A549 (cell line): ENCODE measurements at regions not wholly inside any gene's neighbourhood (a gene's known extent, or its start where the extent isn't known, plus 50 kb on each side); places are given as distances from the start of the nearest gene placed in this dataset.

Source experiments
- ATAC-seq, 2 experiments: fragments of 200-7000 bp in 1 of 2; fragments of >200 bp in 1 of 2; cut with Nextera tagmentation in 1 of 2; cut with Tn5 transposase in 1 of 2; 3 replicates each; pipeline versions ENCODE4 v1.8.0 to v1.9.1; 2018 to 2020; ENCODE audit warnings: mild to moderate bottlenecking in 1 of 2, moderate library complexity in 1 of 2
- CTCF ChIA-PET: fragments of 300-600 bp; sonication (Branson Sonifier 250); formaldehyde crosslinking; extraction: SDS; loops from one replicate; lab custom pipeline; 2021; ENCODE audit warnings: antibody characterized with exemption, inconsistent platforms; lab: Yijun Ruan, JAX
- POLR2A ChIA-PET: fragments of 350-600 bp; formaldehyde crosslinking; extraction: SDS; loops from one replicate; lab custom pipeline; 2021; ENCODE audit warnings: antibody characterized with exemption, inconsistent platforms; lab: Yijun Ruan, JAX
- DNase-seq, 2 experiments: peaks; one replicate each; pipeline versions ENCODE4 v3.0.0 to v3.0.0-alpha.2; 2011 to 2016; ENCODE audit warnings: low read depth in 1 of 2, low spot score in 1 of 2
- FAIRE-seq: peaks from 2 replicates; lab custom pipeline; 2011; peaks lifted over from hg19 to GRCh38; lab: Jason Lieb, UNC
- H3K27ac ChIP-seq, 2 experiments: fragments of >200 bp; sonication (Bioruptor Twin); formaldehyde crosslinking; 3 replicates each; pipeline ENCODE4 v1.5.1; 2016 to 2017
- H3K4me1 ChIP-seq: fragments of >200 bp; sonication (Bioruptor Twin); formaldehyde crosslinking; 3 replicates; pipeline ENCODE4 v1.6.1; 2016
- H3K4me2 ChIP-seq: fragments of >200 bp; sonication (Bioruptor Twin); formaldehyde crosslinking; 3 replicates; pipeline ENCODE4 v1.6.1; 2016
- H3K4me3 ChIP-seq: fragments of >200 bp; sonication (Bioruptor Twin); formaldehyde crosslinking; 3 replicates; pipeline ENCODE4 v1.5.1; 2016
- H3K9me3 ChIP-seq: fragments of >200 bp; sonication (Bioruptor Twin); formaldehyde crosslinking; 3 replicates; pipeline ENCODE4 v1.6.1; 2016
- BHLHE40 ChIP-seq: IDR thresholded peaks from 2 replicates; pipeline ENCODE4 v1.6.1; 2012; ENCODE audit warnings: low read depth, low read length, inconsistent platforms
- CTCF ChIP-seq: fragments of >200 bp; sonication (Bioruptor Twin); formaldehyde crosslinking; IDR thresholded peaks from 3 replicates; pipeline ENCODE4 v1.5.1; 2016
- EHF ChIP-seq: fragments of 250-450 bp; sonication (Bioruptor Pico); IDR thresholded peaks from 2 replicates; pipeline ENCODE4 v1.5.0; 2020; ENCODE audit warnings: mild to moderate bottlenecking
- EHMT2 ChIP-seq: fragments of 200-600 bp; sonication (generic); IDR thresholded peaks from 2 replicates; pipeline ENCODE4 v1.6.1; 2016; ENCODE audit warnings: antibody characterized with exemption, low read depth, mild to moderate bottlenecking, moderate library complexity
- FOSB ChIP-seq: fragments of 250-450 bp; sonication (Bioruptor Pico); IDR thresholded peaks from 2 replicates; pipeline ENCODE4 v1.5.0; 2020; ENCODE audit warnings: mild to moderate bottlenecking, moderate library complexity
- HMGXB4 ChIP-seq: fragments of 250-450 bp; sonication (Bioruptor Pico); IDR thresholded peaks from 2 replicates; pipeline ENCODE4 v1.5.0; 2021; ENCODE audit warnings: mild to moderate bottlenecking, moderate library complexity, borderline replicate concordance
- HOXB13 ChIP-seq: fragments of 250-450 bp; sonication (Bioruptor Pico); IDR thresholded peaks from 2 replicates; pipeline ENCODE4 v1.5.0; 2020; ENCODE audit warnings: low read depth, mild to moderate bottlenecking, moderate library complexity
- KDM5A ChIP-seq: fragments of 200-600 bp; sonication (generic); IDR thresholded peaks from 2 replicates; pipeline ENCODE4 v1.6.1; 2016; ENCODE audit warnings: antibody characterized with exemption, mild to moderate bottlenecking
- MAX ChIP-seq: IDR thresholded peaks from 2 replicates; pipeline ENCODE4 v1.6.1; 2012
- MAZ ChIP-seq: fragments of 150-350 bp; IDR thresholded peaks from 2 replicates; pipeline ENCODE4 v1.6.1; 2014; ENCODE audit warnings: antibody characterized with exemption, low read depth, low read length, borderline replicate concordance
- NPAS2 ChIP-seq: fragments of 250-450 bp; sonication (Bioruptor Pico); IDR thresholded peaks from 2 replicates; pipeline ENCODE4 v1.8.0; 2022; ENCODE audit warnings: mild to moderate bottlenecking, moderate library complexity, borderline replicate concordance
- NR3C1 ChIP-seq: fragments of >200 bp; sonication (Bioruptor Twin); formaldehyde crosslinking; IDR thresholded peaks from 3 replicates; pipeline ENCODE4 v1.6.1; 2017
- POLR2A ChIP-seq: IDR thresholded peaks from 2 replicates; pipeline ENCODE4 v1.6.1; 2012; ENCODE audit warnings: mild to moderate bottlenecking, low read length
- RNF2 ChIP-seq: fragments of 200-600 bp; sonication (generic); IDR thresholded peaks from 2 replicates; pipeline ENCODE4 v1.6.1; 2016; ENCODE audit warnings: low read depth, mild to moderate bottlenecking, antibody characterized with exemption, moderate library complexity, borderline replicate concordance
- SREBF2 ChIP-seq: fragments of 450-650 bp; IDR thresholded peaks from 2 replicates; pipeline ENCODE4 v1.6.1; 2014; ENCODE audit warnings: mild to moderate bottlenecking, moderate library complexity
- TFCP2L1 ChIP-seq: fragments of 250-450 bp; sonication (Bioruptor Pico); IDR thresholded peaks from 2 replicates; pipeline ENCODE4 v1.5.0; 2021; ENCODE audit warnings: mild to moderate bottlenecking
- TP53 ChIP-seq: fragments of 250-450 bp; sonication (Bioruptor Pico); IDR thresholded peaks from 2 replicates; pipeline ENCODE4 v1.5.0; 2021; ENCODE audit warnings: mild to moderate bottlenecking, moderate library complexity
- USF2 ChIP-seq: fragments of 450-650 bp; IDR thresholded peaks from 2 replicates; pipeline ENCODE4 v1.6.1; 2014; ENCODE audit warnings: antibody characterized with exemption
- ZSCAN20 ChIP-seq: fragments of 250-450 bp; sonication (Bioruptor Pico); IDR thresholded peaks from 2 replicates; pipeline ENCODE4 v1.8.0; 2022; ENCODE audit warnings: mild to moderate bottlenecking, moderate library complexity
- WGBS: methylation state at CpG from one replicate; pipeline ENCODE4 v1.1.6; 2017; ENCODE audit errors: missing lambda C conversion rate; 5-methylcytosine and 5-hydroxymethylcytosine counted together
- TF ChIP-seq, protein P1 (sequence below): IDR thresholded peaks from 2 replicates; pipeline ENCODE4 v1.6.1; 2012
- TF ChIP-seq, protein P2 (sequence below): fragments of >200 bp; sonication (Bioruptor Twin); formaldehyde crosslinking; IDR thresholded peaks from 2 replicates; pipeline ENCODE4 v1.6.1; 2016

- TF ChIP-seq NR3C1 (no peak), NPAS2 (CRISPR knock-in tag) (no peak), BHLHE40 (no peak), TFCP2L1 (CRISPR knock-in tag) (no peak), MAZ (no peak), RNF2 (no peak)
Observed at GRCh38 chr5:173413471-173413982, 85.3 kb upstream of the STC2 start (continued).

DNA sequence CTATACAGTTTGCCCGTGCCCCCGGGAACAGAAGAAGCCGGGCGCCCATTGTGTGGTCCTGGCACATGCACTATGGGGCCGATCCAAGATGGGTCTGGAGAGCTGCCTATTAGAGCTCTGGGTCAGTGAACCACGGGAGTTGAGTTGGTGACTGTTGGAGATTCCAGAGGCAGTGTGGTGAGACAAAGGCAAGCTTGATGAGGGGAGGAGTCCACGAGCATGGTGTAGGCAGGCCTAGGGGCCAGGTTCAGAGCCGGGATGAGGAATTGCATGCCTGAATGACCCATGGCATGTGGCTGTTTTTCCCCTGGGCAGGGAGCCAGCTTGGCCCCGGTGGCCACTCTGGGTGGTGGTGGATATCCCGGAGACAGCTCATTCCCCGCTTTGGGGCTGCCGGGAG, 84.4 kb upstream of the STC2 start:
- H3K9me3 ChIP-seq: no peaks in the 10 kb centered on the region; the same call in 2 of the 3 replicates
- no peak for ATAC-seq
- WGBS: 71% methylated on average over 12 of the region's 12 CpGs
- ChIA-PET POLR2A (no interaction called here), CTCF (interaction anchor here (0.6 to 2.5 kb wide), 4 partner anchors 16 to 906 kb away, joined by 3 to 10 read pairs (median 4); no protein-coding TSS in a partner anchor)
- no peak for DNase-seq
- TF ChIP-seq SREBF2 (no peak), HOXB13 (CRISPR knock-in tag) (no peak), CTCF (no peak), ZSCAN20 (CRISPR knock-in tag) (no peak), POLR2A (no peak), MAX (no peak), HMGXB4 (no peak)
- TF ChIP-seq, protein P1, sequence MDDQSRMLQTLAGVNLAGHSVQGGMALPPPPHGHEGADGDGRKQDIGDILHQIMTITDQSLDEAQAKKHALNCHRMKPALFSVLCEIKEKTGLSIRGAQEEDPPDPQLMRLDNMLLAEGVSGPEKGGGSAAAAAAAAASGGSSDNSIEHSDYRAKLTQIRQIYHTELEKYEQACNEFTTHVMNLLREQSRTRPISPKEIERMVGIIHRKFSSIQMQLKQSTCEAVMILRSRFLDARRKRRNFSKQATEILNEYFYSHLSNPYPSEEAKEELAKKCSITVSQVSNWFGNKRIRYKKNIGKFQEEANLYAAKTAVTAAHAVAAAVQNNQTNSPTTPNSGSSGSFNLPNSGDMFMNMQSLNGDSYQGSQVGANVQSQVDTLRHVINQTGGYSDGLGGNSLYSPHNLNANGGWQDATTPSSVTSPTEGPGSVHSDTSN: no peak
- TF ChIP-seq, all 56 proteins: peak for 0
- Histone ChIP-seq H3K27ac (no peak overlapping the region), H3K4me1 (no peaks in the 10 kb centered on the region), H3K4me3 (no peak overlapping the region), H3K4me2 (no peak overlapping the region)
- FAIRE-seq: no peak

- no peak overlapping the region for H3K27ac ChIP-seq
- ChIA-PET CTCF (interaction anchor here (0.7 to 2.5 kb wide), 5 partner anchors 8 to 161 kb away, joined by 3 to 10 read pairs (median 4); no protein-coding TSS in a partner anchor), POLR2A (no interaction called here)
- no peak for DNase-seq
- FAIRE-seq: no peak
- no peaks in the 10 kb centered on the region for H3K4me1 ChIP-seq
- no peak for TF ChIP-seq FOSB (CRISPR knock-in tag)
- no peak for TF ChIP-seq USF2
- TF ChIP-seq, protein P2, sequence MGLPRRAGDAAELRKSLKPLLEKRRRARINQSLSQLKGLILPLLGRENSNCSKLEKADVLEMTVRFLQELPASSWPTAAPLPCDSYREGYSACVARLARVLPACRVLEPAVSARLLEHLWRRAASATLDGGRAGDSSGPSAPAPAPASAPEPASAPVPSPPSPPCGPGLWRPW: no peak
- no peak for TF ChIP-seq CTCF
- no peak for TF ChIP-seq EHMT2
- no peak for TF ChIP-seq KDM5A
- TF ChIP-seq EHF: no peak
- no peak for TF ChIP-seq NR3C1
- no peak for TF ChIP-seq MAZ
- TF ChIP-seq TP53 (CRISPR knock-in tag): no peak
- H3K4me3 ChIP-seq: no peak overlapping the region
- no peak for ATAC-seq
- H3K4me2 ChIP-seq: no peak overlapping the region
- no peaks in the 10 kb centered on the region; the same call in 2 of the 3 replicates for H3K9me3 ChIP-seq
- 49% methylated on average over 10 of the region's 10 CpGs for WGBS
Observed at GRCh38 chr5:173411791-173412555, 83.8 kb upstream of the STC2 start.
